A673 (cell line): ENCODE measurements at regions not wholly inside any gene's neighbourhood (a gene's known extent, or its start where the extent isn't known, plus 50 kb on each side); places are given as distances from the start of the nearest gene placed in this dataset.

Experiments
- EZH2 ChIP-seq: fragments of 200-600 bp; sonication (generic); IDR thresholded peaks from 2 replicates; pipeline ENCODE4 v1.6.1; 2017; ENCODE audit warnings: borderline replicate concordance, low read depth, mild to moderate bottlenecking, mixed read lengths, antibody characterized with exemption, low read length; ENCODE audit not compliant: poor library complexity, severe bottlenecking
- TF ChIP-seq, protein P1 (sequence below): fragments of 300-800, 200-600 bp; sonication (generic); conservative IDR thresholded peaks from 2 replicates; pipeline ENCODE4 v1.5.1; 2017; ENCODE audit warnings: low read depth, mild to moderate bottlenecking, antibody characterized with exemption, low read length, moderate library complexity, mixed read lengths

DNA sequence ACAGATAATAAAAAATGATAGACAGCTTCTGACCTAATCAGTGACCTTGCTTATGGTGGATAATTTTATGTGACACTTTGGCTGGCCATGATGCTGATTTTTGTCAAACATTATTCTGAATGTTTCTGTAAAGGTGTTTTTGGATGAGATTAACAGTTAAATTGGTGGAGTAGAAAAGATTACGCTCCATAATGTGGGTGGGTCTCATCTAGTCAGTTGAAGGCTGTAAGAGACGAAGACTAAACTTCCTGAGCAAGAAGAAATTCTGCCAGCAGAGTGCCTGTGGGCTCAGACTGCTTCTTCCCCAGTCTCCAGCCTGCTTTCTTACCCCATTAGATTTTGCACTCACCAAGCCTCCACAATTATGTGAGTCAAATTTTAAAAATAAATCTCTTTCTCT lies 214.9 kb upstream of the ITGA4 start:
- no peak for TF ChIP-seq EZH2
- TF ChIP-seq, protein P1, sequence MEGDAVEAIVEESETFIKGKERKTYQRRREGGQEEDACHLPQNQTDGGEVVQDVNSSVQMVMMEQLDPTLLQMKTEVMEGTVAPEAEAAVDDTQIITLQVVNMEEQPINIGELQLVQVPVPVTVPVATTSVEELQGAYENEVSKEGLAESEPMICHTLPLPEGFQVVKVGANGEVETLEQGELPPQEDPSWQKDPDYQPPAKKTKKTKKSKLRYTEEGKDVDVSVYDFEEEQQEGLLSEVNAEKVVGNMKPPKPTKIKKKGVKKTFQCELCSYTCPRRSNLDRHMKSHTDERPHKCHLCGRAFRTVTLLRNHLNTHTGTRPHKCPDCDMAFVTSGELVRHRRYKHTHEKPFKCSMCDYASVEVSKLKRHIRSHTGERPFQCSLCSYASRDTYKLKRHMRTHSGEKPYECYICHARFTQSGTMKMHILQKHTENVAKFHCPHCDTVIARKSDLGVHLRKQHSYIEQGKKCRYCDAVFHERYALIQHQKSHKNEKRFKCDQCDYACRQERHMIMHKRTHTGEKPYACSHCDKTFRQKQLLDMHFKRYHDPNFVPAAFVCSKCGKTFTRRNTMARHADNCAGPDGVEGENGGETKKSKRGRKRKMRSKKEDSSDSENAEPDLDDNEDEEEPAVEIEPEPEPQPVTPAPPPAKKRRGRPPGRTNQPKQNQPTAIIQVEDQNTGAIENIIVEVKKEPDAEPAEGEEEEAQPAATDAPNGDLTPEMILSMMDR: no peak
